ENCODE measurements at regions not wholly inside any gene's neighbourhood (a gene's known extent, or its start where the extent isn't known, plus 50 kb on each side); places are given as distances from the start of the nearest gene placed in this dataset.
"Not testable (repeated sequence)": the region's sequence is repeated elsewhere in the genome, so short reads cannot be mapped to it uniquely, and the experiment has no call there.

GRCh38 chr2:129014432-129014831, 695.8 kb upstream of the HS6ST1 start:
- no peak for DNase-seq (ENCODE audit: low spot score)

- DNase-seq (ENCODE audit: low spot score) = no peak
These were observed 697.0 kb upstream of the HS6ST1 start for GRCh38 chr2:129015397-129016285.

DNA sequence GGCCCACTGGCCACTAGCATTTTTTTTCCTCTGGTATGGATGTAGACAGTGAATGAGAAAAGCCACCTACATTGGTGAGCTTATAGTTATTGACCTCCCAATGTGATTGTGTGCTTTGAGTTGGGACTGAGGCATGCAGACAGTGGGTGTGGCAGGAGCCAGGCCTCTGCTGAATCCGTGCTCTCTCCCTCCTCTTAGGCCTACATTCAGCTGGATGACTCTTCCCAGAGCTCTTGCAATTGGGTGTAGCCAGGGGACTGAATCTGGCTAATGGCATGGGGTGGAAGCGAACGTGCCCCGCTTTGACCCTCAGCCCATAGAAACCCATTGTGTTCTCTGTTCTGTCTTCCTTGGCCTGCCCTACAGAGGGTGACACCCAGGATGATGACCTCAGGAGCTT, 698.3 kb upstream of the HS6ST1 start:
- DNase-seq (ENCODE audit: low spot score) = no peak

DNA sequence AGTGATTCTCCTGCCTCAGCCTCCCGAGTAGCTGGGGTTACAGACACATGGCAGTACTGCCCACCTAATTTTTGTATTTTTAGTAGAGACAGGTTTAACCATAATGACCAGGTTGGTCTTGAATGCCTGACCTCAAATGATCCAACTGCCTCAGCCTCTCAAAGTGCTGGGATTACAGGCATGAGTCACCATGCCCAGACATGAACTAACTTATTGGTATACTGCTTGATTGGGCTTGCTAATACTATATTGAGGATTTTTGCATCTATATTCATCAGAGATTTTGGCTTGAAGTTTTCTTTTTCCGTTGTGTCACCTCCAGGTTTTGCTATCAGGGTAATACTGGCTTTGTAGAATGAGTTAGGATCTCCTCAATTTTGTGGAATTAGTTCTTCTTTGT, 706.1 kb upstream of the HS6ST1 start:
- DNase-seq (ENCODE audit: low spot score) = no peak

- no peak for DNase-seq (ENCODE audit: low spot score)
These were observed 717.3 kb upstream of the HS6ST1 start for GRCh38 chr2:129035992-129036391.

DNA sequence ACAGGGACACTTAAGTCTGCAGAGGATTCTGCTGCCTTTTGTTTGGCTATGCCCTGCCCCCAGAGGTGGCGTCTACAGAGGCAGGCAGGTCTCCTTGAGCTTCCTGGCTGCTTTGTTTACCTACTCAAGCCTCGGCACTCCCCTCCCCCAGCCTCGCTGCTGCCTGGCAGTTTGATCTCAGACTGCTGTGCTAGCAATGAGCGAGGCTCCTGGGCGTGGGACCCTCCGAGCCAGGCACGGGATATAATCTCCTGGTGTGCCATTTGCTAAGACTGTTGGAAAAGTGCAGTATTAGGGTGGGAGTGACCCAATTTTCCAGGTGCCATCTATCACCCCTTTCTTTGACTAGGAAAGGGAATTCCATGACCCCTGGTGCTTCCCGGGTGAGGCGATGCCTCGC, 725.0 kb upstream of the HS6ST1 start:
- not testable (repeated sequence) for DNase-seq (ENCODE audit: low spot score)

GRCh38 chr2:129046475-129046874, 727.8 kb upstream of the HS6ST1 start:
- DNase-seq (ENCODE audit: low spot score) = not testable (repeated sequence)

DNA sequence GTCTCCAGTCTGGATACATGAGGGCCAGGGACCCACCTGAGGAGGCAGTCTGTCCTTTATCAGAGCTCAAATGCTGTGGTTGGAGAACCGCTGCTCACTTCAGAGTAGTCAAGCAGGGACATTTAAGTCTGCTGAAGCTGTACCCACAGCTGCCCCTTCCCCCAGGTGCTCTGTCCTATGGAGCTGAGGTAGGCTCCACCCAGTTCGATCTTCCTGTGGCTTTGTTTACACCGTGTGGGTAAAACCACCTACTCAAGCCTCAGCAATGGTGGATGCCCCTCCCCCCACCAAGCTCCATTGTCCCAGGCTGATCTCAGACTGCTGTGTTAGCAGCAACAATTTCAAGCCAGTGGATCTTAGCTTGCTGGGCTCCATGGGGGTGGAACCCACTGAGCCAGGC, 731.4 kb upstream of the HS6ST1 start:
- DNase-seq (ENCODE audit: low spot score) = no peak

DNA sequence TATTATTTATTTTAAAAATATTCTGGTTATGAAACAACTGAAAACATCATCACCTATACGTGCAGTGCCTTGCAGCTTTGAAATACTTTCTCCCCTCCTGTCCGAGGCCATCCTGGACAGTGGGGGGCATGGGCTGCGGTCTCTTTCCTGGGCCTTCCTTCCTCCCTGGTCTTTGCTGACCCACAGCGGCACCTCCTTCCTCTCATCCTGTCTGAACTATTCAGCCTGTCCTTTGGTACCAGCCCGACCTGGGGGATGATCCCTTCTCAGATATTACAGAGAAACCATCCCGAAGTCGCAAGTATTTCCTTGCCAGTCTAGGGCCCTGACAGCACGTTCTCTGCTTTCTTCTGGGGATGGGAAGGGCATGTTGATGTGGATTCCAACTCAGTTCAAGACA, 736.6 kb upstream of the HS6ST1 start:
- no peak for DNase-seq (ENCODE audit: low spot score)

GRCh38 chr2:129055824-129056223, 737.2 kb upstream of the HS6ST1 start:
- DNase-seq (ENCODE audit: low spot score) = no peak

GRCh38 chr2:129056309-129056958, 737.8 kb upstream of the HS6ST1 start:
- DNase-seq (ENCODE audit: low spot score) = no peak

- DNase-seq (ENCODE audit: low spot score) = no peak
These were observed 738.3 kb upstream of the HS6ST1 start for GRCh38 chr2:129056959-129057317.

DNA sequence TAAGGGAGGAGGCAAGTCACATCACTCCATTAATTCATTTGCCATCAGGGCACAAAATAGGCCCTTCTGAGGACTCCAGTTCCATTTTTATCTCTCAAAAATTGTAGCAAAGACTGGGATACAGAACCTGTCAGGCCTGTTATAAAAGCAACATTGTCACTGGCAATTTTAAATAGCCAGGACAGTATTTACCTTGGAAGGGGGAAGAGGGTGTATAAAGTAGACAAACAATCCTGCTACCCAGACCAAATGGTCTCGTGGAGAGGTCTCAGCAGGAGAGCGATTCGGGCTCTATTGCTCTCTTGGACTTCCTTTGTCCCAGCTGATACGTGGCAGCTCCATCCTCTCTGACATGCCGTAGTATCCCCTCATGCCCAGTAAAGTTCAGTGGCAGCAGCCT, 740.3 kb upstream of the HS6ST1 start:
- no peak for DNase-seq (ENCODE audit: low spot score)

GRCh38 chr2:129059476-129059875, 740.8 kb upstream of the HS6ST1 start:
- no peak for DNase-seq (ENCODE audit: low spot score)

DNA sequence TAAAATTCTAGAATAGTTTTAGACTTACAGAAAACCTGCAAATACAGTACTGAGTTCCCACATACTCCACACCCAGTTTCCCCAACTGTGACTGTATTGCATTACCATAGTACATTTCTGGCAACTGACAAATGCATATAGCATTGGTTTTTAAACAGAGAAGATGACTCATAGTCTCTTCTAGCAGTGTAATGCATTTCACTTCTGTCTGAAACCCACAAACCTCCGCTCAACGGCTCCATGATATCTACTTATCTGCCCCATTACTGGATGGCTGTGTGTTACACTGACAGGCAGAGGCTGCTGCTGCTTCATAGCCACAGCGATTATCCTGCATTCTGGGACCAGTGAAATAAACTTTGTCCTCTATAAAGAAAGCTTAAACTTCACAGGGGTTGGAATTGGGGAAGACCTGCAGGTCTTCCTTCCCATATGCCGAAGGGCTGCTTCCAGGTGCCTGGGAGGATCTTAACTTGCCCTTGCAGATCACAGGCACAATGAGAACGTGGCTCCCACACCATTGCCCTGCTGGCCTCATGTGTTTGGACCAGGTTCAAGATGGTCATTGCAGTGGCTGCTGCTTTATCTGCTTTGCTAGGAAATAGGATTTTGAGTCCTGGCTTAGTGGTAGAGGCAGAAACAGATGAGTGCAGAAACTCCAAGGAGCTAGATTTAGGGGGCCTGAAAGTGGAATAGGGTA, 742.6 kb upstream of the HS6ST1 start:
- DNase-seq (ENCODE audit: low spot score) = no peak

DNA sequence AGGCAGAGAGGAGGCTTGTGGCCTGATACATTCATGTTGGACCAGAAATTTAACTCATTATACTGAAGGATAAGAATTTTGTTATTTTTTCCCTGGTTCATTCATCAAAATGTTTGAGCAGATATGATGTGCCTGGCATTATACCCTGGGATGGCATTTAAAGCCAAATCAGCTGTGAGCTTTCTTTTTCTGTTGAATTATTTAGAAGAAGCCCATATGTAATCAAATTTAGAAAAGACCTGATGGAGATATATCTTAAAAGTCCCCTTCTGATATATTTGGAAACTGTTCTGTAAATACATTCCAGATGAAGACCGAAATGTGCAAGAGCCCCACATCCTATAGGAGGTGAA, 743.1 kb upstream of the HS6ST1 start:
- no peak for DNase-seq (ENCODE audit: low spot score)

DNA sequence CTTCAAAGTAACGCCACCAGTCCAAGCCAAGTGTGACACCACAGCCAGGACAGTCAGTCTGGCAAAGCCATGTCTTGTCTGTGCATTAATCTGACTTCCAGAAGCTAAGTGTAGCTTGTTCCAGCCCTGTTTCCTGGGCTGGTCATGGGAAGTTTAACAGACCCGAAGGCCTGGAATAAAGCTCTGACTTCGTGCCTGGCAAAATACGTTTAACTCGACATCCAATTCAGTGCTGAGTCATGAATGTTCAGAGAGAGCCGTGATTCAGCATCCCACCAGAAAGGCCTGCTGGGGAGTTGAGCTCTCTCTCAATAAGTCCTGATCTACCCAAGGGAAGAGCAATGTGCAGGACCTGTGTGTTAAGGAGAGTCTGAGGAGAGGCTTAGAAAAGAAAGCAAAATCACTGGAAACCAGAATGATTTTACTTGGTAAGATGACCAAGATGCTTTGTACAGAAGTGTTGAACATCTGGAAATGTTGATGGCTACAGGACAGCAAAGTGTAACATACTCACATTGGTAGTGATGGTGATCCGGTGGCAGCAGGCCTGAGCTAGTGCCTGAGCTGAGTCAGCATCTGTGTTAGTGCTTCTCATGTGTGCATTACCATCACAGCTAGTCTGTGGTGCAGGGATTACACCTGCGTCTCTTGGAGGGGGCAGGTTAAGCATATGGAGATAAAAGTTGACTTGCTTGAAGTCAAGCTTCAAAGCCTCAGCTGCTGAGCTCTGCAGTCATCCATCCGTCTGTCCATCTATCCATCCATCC, 743.7 kb upstream of the HS6ST1 start:
- DNase-seq (ENCODE audit: low spot score) = no peak

GRCh38 chr2:129067070-129067469, 748.4 kb upstream of the HS6ST1 start:
- DNase-seq (ENCODE audit: low spot score) = no peak

DNA sequence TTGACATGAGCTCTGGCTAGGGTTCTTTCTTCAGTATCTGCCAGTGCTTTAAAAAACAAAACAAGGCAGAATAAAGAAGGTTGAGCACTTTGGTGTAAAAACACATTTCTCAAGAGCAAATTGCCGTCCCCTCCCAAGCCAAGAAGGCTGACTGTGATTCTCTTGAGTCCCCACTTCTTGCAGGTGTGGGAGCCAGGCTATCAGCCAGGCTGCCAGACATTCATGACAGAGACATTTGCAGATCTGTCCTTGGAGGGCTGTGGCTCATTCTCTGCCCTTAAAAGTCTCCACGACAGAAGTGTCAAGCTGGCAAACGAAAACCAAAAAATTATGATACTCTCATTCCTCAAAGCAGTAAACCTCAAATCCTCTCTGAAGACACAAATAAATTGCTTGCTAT, 749.3 kb upstream of the HS6ST1 start:
- DNase-seq (ENCODE audit: low spot score) = no peak

- DNase-seq (ENCODE audit: low spot score) = no peak
These were observed 749.9 kb upstream of the HS6ST1 start for GRCh38 chr2:129068543-129068942.

- DNase-seq (ENCODE audit: low spot score) = no peak
These were observed 751.4 kb upstream of the HS6ST1 start for GRCh38 chr2:129069875-129070594.

- DNase-seq (ENCODE audit: low spot score) = no peak
These were observed 752.0 kb upstream of the HS6ST1 start for GRCh38 chr2:129070663-129071062.

Measured in HuH-7.5 (cell line).